ENCODE measurements at regions not wholly inside any gene's neighbourhood (a gene's known extent, or its start where the extent isn't known, plus 50 kb on each side); places are given as distances from the start of the nearest gene placed in this dataset.

DNA sequence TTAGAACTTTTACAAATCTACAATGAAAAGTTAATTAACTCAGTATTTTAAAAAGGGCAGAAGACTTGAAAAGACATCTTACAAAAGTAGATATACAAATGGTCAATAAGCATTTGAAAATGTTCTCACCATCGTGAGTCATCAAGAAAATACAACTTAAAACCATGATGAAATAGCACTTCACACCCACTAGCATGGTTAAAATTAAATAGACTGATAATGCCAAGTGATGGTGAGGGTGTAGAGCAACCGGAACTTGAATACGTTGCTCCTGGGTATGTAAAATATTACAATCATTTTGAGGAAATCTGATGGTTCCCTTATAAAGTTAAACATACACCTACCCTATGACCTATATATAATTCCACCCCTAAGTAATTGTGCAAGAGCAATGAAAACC, 319.8 kb upstream of the UMPS start:
- no peak overlapping the region for H3K4me3 ChIP-seq (ENCODE audit: low read depth, low read length)
- no peak for DNase-seq (ENCODE audit: low read depth)
- no peak for TF ChIP-seq CTCF (IDR thresholded peaks at IDR 0.05; ENCODE audit: low read depth, low read length, missing control alignments)

- TF ChIP-seq CTCF (IDR thresholded peaks at IDR 0.05; ENCODE audit: low read depth, low read length, missing control alignments) = no peak
- DNase-seq (ENCODE audit: low read depth) = no peak
- no peak overlapping the region for H3K4me3 ChIP-seq (ENCODE audit: low read depth, low read length)
Observed at GRCh38 chr3:124411728-124412127, 318.5 kb upstream of the UMPS start.

- no peak overlapping the region for H3K4me3 ChIP-seq (ENCODE audit: low read depth, low read length)
- TF ChIP-seq CTCF (IDR thresholded peaks at IDR 0.05; ENCODE audit: low read depth, low read length, missing control alignments) = no peak
- no peak for DNase-seq (ENCODE audit: low read depth)
Observed at GRCh38 chr3:124412644-124413043, 317.6 kb upstream of the UMPS start.

- H3K4me3 ChIP-seq (ENCODE audit: low read depth, low read length) = no peak overlapping the region
- DNase-seq (ENCODE audit: low read depth) = no peak
- no peak for TF ChIP-seq CTCF (IDR thresholded peaks at IDR 0.05; ENCODE audit: low read depth, low read length, missing control alignments)
Observed at GRCh38 chr3:124413393-124413792, 316.9 kb upstream of the UMPS start.

DNA sequence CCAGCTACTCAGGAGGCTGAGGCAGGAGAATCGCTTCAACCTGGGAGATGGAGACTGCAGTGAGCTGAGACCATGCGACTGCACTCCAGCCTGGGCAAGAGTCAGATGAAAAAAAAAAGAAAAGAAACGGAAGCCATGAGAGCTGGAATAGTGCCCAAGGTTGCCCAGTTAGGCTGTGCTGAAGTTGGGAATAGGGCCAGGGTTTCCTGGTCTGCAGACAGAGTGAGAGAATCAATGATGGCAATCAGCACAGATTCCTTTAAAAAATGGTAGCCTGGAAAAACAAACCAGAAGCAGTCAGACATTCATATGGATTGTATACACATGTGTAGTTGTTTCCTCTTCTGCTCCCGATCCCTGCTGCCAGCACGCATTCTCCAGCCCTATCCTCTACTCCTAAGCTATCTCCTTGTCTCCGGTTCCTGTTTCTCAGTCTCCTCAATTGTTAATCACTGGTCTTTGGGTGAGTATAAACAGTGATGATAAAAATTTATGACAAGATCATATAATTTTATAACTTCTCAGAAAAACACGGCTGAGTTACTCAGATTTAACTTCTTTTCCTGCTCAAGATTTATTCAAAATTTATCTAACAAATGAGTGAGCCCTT, 316.2 kb upstream of the UMPS start:
- H3K4me3 ChIP-seq (ENCODE audit: low read depth, low read length) = no peak overlapping the region
- no peak for DNase-seq (ENCODE audit: low read depth)
- no peak for TF ChIP-seq CTCF (IDR thresholded peaks at IDR 0.05; ENCODE audit: low read depth, low read length, missing control alignments)

GRCh38 chr3:124415446-124415960, 314.7 kb upstream of the UMPS start:
- DNase-seq (ENCODE audit: low read depth) = no peak
- no peak overlapping the region for H3K4me3 ChIP-seq (ENCODE audit: low read depth, low read length)
- no peak for TF ChIP-seq CTCF (IDR thresholded peaks at IDR 0.05; ENCODE audit: low read depth, low read length, missing control alignments)

DNA sequence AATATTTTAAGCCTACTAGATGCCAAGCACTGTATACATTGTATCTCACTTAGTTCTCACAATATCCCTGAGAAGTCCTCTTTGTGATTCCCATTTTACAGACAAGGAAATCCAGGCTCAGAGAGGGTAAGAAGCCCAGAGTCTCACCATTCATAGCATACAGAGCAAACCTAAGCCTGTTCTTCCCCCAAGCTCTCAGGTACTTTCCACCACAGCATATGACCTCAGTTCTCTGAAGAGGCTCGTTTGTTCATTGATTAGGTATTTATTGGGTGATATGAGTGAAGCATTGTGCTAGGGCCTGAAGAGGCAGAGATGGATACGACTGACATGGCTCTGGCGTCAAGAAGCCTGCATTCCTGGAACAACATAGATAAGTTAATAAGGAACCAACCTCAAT, 310.9 kb upstream of the UMPS start:
- no peak for TF ChIP-seq CTCF (IDR thresholded peaks at IDR 0.05; ENCODE audit: low read depth, low read length, missing control alignments)
- no peak for DNase-seq (ENCODE audit: low read depth)
- no peak overlapping the region for H3K4me3 ChIP-seq (ENCODE audit: low read depth, low read length)

Data from GM12864 (cell line).